Panc1 (cell line): ENCODE measurements at regions not wholly inside any gene's neighbourhood (a gene's known extent, or its start where the extent isn't known, plus 50 kb on each side); places are given as distances from the start of the nearest gene placed in this dataset.

Source experiments
- ATAC-seq: fragments of 200-7000 bp; cut with Tn5 transposase; 2 replicates; pipeline ENCODE4 v1.9.1; 2020; ENCODE audit warnings: mild to moderate bottlenecking, moderate library complexity
- BruUV-seq: library from RNA; stranded (reverse); fragments of 400-500 nt; replicated peaks from 2 replicates; lab custom pipeline; 2021; lab: Mats Ljungman, UMichigan
- CTCF ChIA-PET: fragments of 300-600 bp; sonication (Branson Sonifier 250); formaldehyde crosslinking; loops from one replicate; lab custom pipeline; 2022; ENCODE audit warnings: antibody characterized with exemption; lab: Charles Lee
- POLR2A ChIA-PET: fragments of 300-600 bp; sonication (Branson Sonifier 250); formaldehyde crosslinking; loops from one replicate; lab custom pipeline; 2022; ENCODE audit warnings: antibody characterized with exemption; lab: Charles Lee
- DNase-seq: peaks from one replicate; pipeline ENCODE4 v3.0.0-alpha.2; 2010; ENCODE audit warnings: low read depth, low spot score
- H3K27ac ChIP-seq: 2 replicates; pipeline ENCODE4 v1.5.1; 2011; ENCODE audit warnings: mild to moderate bottlenecking, low read length, inconsistent platforms
- H3K27me3 ChIP-seq: fragments of 200-500 bp; sonication (Bioruptor generic); 2 replicates; pipeline ENCODE4 v1.6.0; 2014; ENCODE audit warnings: low read length, inconsistent platforms; ENCODE audit not compliant: control insufficient read depth, insufficient read depth
- H3K36me3 ChIP-seq: fragments of 200-500 bp; sonication (Bioruptor generic); 2 replicates; pipeline ENCODE4 v1.5.1; 2014; ENCODE audit warnings: inconsistent platforms, mild to moderate bottlenecking, low read length, moderate library complexity; ENCODE audit not compliant: control insufficient read depth, insufficient read depth
- H3K4me1 ChIP-seq: 2 replicates; pipeline ENCODE4 v1.5.1; 2011; ENCODE audit warnings: inconsistent platforms, mild to moderate bottlenecking, low read length, moderate library complexity; ENCODE audit not compliant: control insufficient read depth, insufficient read depth
- H3K4me3 ChIP-seq, 2 experiments: 2 replicates each; pipeline ENCODE4 v1.5.1; 2011 to 2012; ENCODE audit warnings: low read depth in 2 of 2, low read length in 2 of 2, mild to moderate bottlenecking in 2 of 2, inconsistent platforms in 1 of 2, moderate library complexity in 1 of 2
- H3K9me3 ChIP-seq: fragments of 200-500 bp; sonication (Bioruptor generic); 2 replicates; pipeline ENCODE4 v1.5.1; 2014; ENCODE audit warnings: low read depth, mild to moderate bottlenecking, inconsistent platforms, low read length, moderate library complexity; ENCODE audit not compliant: control insufficient read depth, insufficient read depth
- CTCF ChIP-seq: fragments of 450-650 bp; IDR thresholded peaks from 2 replicates; pipeline ENCODE4 v1.5.1; 2017; ENCODE audit warnings: mild to moderate bottlenecking
- POLR2AphosphoS5 ChIP-seq: IDR thresholded peaks from 2 replicates; pipeline ENCODE4 v1.6.1; 2012; ENCODE audit warnings: mild to moderate bottlenecking, low read depth, low read length, moderate library complexity
- REST ChIP-seq, 2 experiments: IDR thresholded peaks; 2 replicates each; pipeline ENCODE4 v1.6.1; 2011 to 2012; ENCODE audit warnings: low read depth in 2 of 2, control low read depth in 1 of 2, low read length in 1 of 2, mild to moderate bottlenecking in 1 of 2, moderate library complexity in 1 of 2; ENCODE audit not compliant: insufficient read depth in 1 of 2
- SIN3A ChIP-seq: IDR thresholded peaks from 2 replicates; pipeline ENCODE4 v1.6.1; 2012; ENCODE audit warnings: low read depth, mild to moderate bottlenecking, low read length, moderate library complexity, borderline replicate concordance; ENCODE audit not compliant: insufficient read depth
- TCF7L2 ChIP-seq: IDR thresholded peaks from 2 replicates; pipeline ENCODE4 v1.6.1; 2011; ENCODE audit warnings: mild to moderate bottlenecking, low read depth, low read length, inconsistent platforms
- in situ Hi-C: cut with HindIII; loops from 2 replicates; pipeline ENCODE4 v1.10.0; 2016; ENCODE audit warnings: low sequenced_read_pairs, low pct_unique_long_range_greater_than_20kb
- intact Hi-C: fragments of 100-400 bp; cut with micrococcal nuclease; formaldehyde crosslinking; loops from one replicate; pipeline ENCODE4 v1.10.0; 2022; ENCODE audit not compliant: unreplicated experiment

- POLR2A ChIA-PET: no interaction called here
- BruUV-seq: no TSS peak
- DNase-seq: no peak
- H3K4me1 ChIP-seq: no peaks in the 10 kb centered on the region
- no peak for ATAC-seq
- no peak for TF ChIP-seq REST (IDR thresholded peaks at IDR 0.05; ENCODE audit: insufficient read depth in 1 of 2, low read depth in 2 of 2, low read length in 1 of 2)
- TF ChIP-seq CTCF: no peak
- no peak for TF ChIP-seq TCF7L2
- no peak for TF ChIP-seq SIN3A
- no peak for TF ChIP-seq POLR2AphosphoS5
- H3K4me3 ChIP-seq: peak overlapping the region in 1 of 2 experiments; percentile 66; a peak in 2 of 4 replicates
- H3K9me3 ChIP-seq: no peaks in the 10 kb centered on the region
- in situ Hi-C loops (no loop called here), intact Hi-C loops (loop anchor here (10.0 kb wide), 1 partner anchor 175 kb away; no protein-coding TSS in a partner anchor)
- H3K27ac ChIP-seq: no peak overlapping the region
- no peaks in the 10 kb centered on the region for H3K36me3 ChIP-seq
- H3K27me3 ChIP-seq: no peaks in the 10 kb centered on the region
- CTCF ChIA-PET: no interaction called here
These were observed 207.2 kb upstream of the ZNF184 start for GRCh38 chr6:27679964-27680694.

GRCh38 chr6:27679308-27679963 lies 206.5 kb upstream of the ZNF184 start:
- POLR2A ChIA-PET: no interaction called here
- intact Hi-C loops (no loop called here), in situ Hi-C loops (no loop called here)
- Histone ChIP-seq H3K36me3 (no peaks in the 10 kb centered on the region), H3K4me1 (no peaks in the 10 kb centered on the region), H3K9me3 (no peaks in the 10 kb centered on the region), H3K27ac (no peak overlapping the region), H3K27me3 (no peaks in the 10 kb centered on the region), H3K4me3 (no peak overlapping the region)
- TF ChIP-seq CTCF: no peak
- TF ChIP-seq TCF7L2: no peak
- no peak for TF ChIP-seq POLR2AphosphoS5
- no peak for TF ChIP-seq REST (IDR thresholded peaks at IDR 0.05; ENCODE audit: insufficient read depth in 1 of 2, low read depth in 2 of 2, low read length in 1 of 2)
- no peak for TF ChIP-seq SIN3A
- CTCF ChIA-PET: no interaction called here
- ATAC-seq (no peak), DNase-seq (no peak)
- BruUV-seq: no TSS peak
